DND-41 (cell line): ENCODE measurements at regions not wholly inside any gene's neighbourhood (a gene's known extent, or its start where the extent isn't known, plus 50 kb on each side); places are given as distances from the start of the nearest gene placed in this dataset.

Experiments
- EZH2 ChIP-seq: IDR thresholded peaks from 3 replicates; pipeline ENCODE4 v1.6.1; 2012; ENCODE audit warnings: borderline replicate concordance, low read depth, mild to moderate bottlenecking, moderate library complexity, low read length, inconsistent platforms; ENCODE audit not compliant: severe bottlenecking
- TF ChIP-seq, protein P1 (sequence below): IDR thresholded peaks from 2 replicates; pipeline ENCODE4 v1.5.1; 2012; ENCODE audit warnings: borderline replicate concordance, low read length, moderate library complexity, mild to moderate bottlenecking; ENCODE audit not compliant: poor library complexity, severe bottlenecking; ENCODE audit errors: extremely low read depth

DNA sequence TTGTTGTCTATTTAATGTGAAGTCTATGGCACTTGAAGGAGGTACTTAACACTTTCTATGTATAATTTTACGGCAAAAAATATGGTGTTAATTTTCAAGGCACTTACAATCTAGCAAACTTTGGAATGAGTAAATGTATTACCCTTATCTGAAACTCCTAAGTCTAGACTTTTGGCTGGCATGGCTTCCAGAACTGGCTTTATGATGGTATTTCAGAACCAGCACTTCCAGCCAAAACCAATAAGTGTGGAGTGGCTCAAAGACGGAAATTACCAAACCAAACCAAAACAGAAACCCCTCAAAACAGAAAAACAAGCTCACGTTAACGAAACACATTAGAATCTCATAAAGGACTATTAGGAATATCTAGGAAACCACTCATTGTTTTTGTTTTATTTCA is 205.6 kb upstream of the HAND2 start:
- TF ChIP-seq, protein P1, sequence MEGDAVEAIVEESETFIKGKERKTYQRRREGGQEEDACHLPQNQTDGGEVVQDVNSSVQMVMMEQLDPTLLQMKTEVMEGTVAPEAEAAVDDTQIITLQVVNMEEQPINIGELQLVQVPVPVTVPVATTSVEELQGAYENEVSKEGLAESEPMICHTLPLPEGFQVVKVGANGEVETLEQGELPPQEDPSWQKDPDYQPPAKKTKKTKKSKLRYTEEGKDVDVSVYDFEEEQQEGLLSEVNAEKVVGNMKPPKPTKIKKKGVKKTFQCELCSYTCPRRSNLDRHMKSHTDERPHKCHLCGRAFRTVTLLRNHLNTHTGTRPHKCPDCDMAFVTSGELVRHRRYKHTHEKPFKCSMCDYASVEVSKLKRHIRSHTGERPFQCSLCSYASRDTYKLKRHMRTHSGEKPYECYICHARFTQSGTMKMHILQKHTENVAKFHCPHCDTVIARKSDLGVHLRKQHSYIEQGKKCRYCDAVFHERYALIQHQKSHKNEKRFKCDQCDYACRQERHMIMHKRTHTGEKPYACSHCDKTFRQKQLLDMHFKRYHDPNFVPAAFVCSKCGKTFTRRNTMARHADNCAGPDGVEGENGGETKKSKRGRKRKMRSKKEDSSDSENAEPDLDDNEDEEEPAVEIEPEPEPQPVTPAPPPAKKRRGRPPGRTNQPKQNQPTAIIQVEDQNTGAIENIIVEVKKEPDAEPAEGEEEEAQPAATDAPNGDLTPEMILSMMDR, result no peak
- no peak for TF ChIP-seq EZH2
